NCI-H187 treated with DMSO at 0.1 percent for 48 hours (cell line): ENCODE measurements at regions not wholly inside any gene's neighbourhood (a gene's known extent, or its start where the extent isn't known, plus 50 kb on each side); places are given as distances from the start of the nearest gene placed in this dataset.
"Not testable (repeated sequence)": the region's sequence is repeated elsewhere in the genome, so short reads cannot be mapped to it uniquely, and the experiment has no call there.

Experiments
- DNase-seq: peaks from one replicate; lab custom pipeline; 2025; lab: John Stamatoyannopoulos, UW

DNA sequence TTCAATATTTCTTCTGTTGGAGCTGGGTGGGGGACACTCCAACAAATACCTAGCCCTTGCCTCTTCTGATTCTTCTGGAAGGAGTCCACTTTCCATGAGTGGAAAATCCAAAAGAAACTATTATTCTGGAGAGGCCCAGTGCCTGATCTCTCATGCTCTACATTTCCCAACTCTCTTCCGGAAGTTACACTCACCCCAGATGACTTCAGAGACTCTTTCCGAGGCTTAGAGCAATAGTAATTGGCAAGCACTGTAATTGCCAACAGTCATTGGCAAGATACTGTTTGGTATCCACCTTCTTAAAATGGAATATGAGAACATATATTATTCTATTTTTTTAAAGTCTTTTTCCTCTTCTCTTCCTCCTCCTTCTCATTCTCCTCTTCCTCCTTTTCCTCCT lies 60.5 kb upstream of the CYRIA start:
- DNase-seq = no peak

DNA sequence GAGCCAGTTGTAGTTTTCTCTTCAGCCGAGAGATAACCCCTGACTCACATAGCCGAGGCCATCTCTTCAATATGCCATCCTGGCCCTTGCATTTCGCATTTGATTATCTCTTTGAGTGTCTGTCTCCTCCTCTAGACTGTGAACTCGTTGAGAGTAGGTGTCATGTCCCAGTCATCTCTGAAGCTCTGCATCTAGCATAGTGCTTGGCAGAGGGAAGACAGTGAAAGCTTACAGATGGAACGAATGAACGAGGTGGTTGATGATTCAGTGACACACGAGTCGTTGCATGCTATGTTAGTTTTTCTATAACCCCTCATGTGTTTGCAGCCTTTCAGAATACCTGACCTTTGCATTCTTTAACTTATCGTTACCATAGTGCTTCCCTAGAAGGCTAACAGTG lies 59.9 kb upstream of the CYRIA start:
- peak; percentile 78 for DNase-seq

DNA sequence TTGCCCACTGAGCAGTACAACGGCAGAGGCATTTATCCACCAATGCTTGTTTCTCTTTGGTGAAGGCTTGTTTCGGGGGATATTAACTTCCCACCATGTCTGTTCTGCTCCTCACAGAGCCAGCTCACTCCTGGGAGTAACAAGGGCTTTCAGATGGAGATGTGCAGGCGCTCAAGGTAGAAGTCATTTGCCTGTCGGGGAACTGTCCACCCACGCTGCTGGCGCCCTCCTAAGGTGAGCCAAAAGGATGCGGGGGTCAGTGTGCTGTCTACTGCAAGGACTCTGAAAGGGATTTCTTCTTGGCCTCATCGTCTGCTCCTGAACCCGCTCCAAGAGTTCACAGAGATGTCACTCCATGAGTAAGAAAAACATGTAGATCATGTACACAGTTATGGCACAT lies 57.0 kb upstream of the CYRIA start:
- no peak for DNase-seq

DNA sequence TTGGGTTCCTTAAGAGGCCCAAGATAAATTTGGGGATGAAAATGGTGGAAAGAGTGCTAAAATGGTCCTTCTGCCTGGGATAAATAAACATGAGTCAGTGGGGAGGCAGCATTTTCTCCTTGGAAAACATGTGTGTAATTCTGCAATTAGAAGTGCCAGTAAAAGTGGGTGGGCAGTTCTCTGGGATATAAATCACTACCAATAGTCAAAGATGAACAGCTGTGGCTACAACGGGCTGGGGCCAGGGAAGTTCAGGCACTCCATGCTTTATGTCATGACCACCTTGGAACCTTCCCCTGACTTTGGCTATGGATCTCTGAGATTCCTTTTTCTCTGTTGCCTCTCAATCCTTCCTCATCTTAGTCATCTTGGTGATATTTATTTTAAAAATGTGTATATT lies 56.5 kb upstream of the CYRIA start:
- DNase-seq = no peak

DNA sequence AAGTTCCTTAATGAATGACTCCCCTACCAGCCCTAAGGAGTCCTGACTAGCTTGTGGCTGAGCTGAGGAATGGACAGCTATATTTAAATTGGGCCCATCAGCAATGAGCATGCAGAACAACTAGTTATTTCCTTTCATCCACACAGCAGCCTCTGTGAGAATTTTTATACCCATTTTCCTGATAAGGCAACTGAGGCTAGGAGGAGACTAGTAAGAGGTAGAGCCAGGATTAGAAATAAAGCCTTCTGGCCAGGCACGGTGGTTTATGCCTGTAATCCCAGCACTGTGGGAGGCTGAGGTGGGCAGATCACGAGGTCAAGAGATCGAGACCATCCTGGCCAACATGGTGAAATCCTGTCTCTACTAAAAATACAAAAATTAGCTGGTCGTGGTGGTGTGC lies 55.9 kb upstream of the CYRIA start:
- DNase-seq = not testable (repeated sequence)

DNA sequence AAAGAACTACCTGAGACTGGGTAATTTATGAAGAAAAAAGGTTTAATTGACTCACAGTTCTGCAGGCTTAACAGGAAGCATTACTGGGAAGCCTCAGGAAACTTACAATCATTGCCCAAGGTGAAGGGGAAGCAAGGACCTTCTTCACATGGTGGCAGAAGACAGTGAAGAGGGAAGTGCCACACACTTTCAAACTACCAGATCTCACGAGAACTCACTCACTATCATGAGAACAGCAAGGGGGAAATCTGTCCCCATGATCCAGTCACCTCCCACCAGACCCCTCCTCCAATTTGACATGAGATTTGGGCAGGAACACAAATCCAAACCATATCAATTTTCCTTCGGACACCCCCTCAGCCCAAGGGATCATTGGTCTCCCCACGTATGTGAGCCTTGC lies 55.1 kb upstream of the CYRIA start:
- not testable (repeated sequence) for DNase-seq

DNA sequence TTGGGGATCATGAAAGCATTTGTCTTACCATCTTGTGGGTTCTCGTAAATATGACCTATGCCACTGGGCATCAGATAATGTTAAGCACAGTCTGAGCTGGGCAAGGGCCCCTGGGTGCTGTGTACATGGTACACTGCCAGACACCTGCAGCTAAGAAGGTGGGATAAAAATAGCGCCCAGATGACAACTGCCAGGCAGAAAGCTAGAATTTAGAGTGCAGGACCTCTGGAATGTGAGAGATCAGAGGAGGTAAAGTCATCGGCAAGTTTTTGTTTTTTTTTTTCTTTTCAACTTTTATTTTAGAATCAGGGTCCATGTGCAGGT lies 53.8 kb upstream of the CYRIA start:
- no peak for DNase-seq

DNA sequence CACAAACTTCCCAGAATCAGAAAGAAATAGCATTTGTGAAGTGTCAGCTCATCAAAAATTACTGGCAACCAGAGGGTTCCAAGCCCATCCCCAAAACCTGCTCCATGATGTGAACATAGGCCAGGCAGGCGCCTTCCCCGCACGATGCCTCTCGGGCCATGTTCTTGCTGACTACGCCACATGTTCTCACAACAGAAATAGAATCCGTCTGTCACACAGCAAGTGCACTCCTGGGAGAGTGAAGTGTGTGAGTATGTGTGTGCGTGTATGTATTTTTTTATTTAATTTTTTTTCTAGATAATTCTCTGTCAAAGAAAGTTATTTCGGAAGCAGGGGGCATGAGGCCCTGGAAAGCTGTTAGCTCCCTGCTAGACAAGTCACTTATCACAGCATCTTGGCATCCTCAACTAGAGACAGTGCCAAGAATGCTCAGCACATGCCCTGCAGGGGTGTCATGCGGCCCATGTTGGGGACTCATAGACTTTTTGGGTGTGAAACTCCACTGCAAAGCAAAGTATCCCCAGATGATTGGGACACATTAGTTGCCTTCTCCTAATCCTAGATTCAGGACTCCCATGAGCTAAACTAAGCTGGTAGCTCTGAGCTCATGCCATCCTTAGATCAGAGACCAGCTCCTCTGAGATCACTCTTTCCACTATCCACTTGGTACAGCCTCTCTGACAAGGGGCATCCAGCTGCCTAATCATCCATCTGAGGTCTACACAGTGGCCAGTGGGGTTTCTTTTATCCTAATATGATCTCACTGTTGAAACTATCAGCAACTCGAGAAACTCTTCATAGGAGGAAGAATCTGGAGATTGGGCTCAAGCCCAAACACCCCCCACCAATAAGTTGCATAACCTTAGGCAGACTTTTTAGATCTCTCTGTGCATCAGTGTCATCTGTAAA lies 53.2 kb upstream of the CYRIA start:
- DNase-seq = no peak

DNA sequence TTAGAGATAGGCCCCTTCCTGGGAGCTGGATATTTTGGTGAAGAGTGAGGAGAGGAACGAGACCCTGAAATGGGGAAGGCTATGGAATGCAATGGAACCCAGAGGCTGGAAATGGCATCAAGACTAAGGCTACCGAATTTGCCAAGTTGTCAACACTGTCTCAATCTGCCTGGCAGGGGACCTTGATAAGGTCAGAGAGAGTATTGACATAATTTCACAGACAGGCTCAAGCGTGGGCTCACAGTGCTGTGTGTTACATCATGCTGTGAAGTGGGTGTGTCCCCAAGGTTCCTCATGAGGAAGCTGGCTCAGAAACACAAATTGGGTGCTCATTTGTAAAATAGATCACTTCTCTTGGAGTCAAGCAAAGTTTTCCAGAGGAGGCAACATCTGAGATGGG lies 51.8 kb upstream of the CYRIA start:
- DNase-seq = no peak

DNA sequence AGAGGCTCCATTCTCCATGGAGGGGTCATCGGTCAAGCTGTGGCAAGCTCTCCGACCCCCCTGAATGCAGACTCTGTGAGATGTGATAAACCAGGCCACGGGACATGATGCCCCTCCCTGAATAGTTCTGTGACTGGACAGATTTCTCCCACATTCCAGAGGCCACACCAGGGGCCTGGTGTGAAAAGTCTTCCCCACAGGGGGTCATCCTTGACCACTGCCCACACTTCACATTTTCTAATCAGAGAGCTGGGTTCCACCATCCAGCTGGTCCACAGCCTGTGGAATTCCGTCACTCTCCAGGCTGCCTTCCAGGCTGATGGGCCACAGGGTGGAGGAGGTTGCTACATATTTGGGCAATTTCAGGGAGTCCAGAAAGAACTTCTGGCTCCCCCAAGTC lies 51.3 kb upstream of the CYRIA start:
- DNase-seq = no peak

DNA sequence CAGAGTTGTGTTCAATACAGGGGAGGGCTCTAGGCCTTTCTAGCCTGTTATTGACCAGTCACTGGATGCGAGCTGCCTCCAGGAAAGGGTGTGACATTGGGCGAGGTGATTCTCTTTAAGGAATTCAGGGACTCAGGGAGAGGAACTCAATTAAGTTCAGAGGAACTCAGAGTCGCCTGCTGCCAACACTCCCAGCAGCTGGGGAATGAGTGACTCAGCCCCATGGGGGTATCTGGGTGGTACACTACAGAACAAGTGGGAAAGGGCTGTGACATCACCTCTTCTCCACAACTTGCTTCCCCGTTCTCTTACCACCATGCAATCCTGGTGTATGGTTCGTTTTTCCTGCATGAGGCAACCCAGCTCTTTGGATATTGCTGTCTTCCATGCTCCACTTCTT lies 50.4 kb upstream of the CYRIA start:
- DNase-seq = no peak
